GM19351 (cell line): ENCODE measurements at regions not wholly inside any gene's neighbourhood (a gene's known extent, or its start where the extent isn't known, plus 50 kb on each side); places are given as distances from the start of the nearest gene placed in this dataset.

Experiments
- ATAC-seq: cut with Tn5 transposase; IDR thresholded peaks from one replicate; pipeline ENCODE4 v1.9.1; 2021; ENCODE audit warnings: mild to moderate bottlenecking, moderate library complexity; ENCODE audit not compliant: unreplicated experiment

DNA sequence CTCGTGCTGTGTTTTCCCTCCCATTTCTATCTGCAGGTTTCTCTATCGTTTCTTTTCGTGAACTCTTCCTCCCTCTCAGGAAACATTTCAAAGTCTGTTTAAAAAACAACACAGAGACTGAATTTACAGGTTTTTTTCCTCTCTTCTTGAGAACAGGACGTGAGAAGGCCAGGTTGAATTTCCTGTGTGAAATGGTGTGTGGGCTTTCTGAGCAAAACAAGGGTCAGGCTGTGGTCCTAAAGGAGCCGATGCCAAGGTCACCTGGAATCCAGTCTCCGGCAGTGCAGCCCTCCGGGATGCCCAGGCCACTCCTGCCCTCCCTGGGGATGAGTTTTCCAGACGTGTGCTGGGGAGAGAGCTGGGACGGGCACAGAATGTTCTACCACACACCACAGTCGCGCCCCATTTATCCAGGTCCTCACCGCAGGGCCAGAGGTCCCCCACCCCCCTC is 62.7 kb upstream of the RUNX3 start:
- no peak for ATAC-seq

GRCh38 chr1:24992124-24992760 is 62.2 kb upstream of the RUNX3 start:
- ATAC-seq, result no peak

- no peak for ATAC-seq
These were observed 61.6 kb upstream of the RUNX3 start for GRCh38 chr1:24991697-24992096.

GRCh38 chr1:24990779-24991641 is 60.9 kb upstream of the RUNX3 start:
- ATAC-seq, result no peak

DNA sequence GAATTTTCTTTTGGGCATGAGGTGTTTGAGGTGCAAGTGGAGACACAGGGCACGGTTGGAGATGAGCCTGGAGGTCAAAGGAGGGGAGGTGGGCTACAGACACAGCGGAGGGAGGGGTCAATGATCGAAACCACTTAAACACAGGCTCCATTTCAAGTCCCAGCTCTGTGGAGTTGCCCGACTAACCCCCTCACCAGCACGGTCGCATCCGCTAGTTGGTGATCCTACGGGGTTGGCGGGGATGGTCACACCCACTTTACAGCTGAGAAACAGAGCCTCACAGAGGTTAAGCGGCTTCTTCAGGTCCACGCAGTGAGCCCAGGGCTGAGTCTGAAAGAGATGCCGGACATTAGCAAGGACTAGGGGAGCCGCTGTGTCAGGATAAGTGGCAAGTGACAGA is 60.1 kb upstream of the RUNX3 start:
- ATAC-seq, result no peak

- ATAC-seq, result no peak
These were observed 59.0 kb upstream of the RUNX3 start for GRCh38 chr1:24989082-24989481.

DNA sequence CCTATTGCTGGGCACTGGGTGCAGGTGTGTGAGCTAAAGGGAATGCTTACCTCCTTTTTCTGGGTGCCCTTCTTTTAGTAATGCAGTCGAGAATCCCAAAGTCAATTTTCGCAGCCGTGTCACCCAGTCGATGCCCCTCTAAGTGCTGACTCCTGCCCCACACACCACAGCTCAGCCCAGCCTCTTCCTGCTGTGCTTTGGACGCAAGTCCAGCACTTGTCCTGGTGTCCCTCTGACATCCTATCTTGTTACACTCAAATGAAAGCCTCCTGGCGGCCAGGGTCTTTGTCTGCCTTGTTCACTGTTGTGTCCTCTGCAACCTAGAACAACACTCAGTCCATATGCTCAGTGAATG is 58.5 kb upstream of the RUNX3 start:
- ATAC-seq, result no peak

- ATAC-seq, result peak; percentile 59
These were observed 57.9 kb upstream of the RUNX3 start for GRCh38 chr1:24987875-24988557.

DNA sequence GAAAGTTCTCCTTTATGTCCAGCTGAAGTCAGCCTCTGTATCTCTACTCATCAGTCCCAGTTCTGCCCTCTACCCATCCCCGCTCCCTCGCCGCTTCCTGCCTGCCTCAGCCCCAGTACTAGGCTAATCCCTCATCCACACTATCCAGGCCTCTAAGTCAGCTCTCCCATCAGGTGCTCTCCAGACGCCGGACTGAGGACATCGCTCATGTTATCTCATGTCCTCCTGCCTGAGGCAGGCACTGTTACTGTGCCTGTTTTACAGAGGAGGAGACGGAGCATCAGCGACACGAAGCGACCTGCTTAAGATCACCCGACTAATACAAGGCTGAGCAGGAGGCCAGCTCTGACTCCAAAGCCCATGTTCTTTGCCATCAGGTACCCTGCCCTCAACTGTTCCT is 57.3 kb upstream of the RUNX3 start:
- ATAC-seq, result no peak

GRCh38 chr1:24986372-24986965 is 56.4 kb upstream of the RUNX3 start:
- no peak for ATAC-seq

DNA sequence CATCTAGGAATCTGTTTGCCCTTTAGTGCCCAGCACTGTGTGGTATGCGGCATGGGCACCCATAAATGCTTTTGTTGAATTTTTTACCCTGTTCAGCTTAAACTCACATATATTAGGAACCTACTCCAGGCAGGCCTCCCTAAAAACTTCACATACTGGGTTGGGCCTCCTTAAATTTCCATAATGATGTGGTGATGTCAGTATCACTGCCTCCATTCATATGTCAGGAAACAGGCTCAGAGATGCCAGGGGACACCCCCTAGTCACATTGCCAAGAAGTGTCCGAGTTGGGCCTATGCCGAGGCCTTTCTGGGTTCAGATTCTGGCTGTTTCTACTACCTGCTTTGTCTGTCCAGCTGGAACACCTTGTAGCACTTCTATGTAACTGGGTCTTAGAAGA is 55.7 kb upstream of the RUNX3 start:
- no peak for ATAC-seq

- ATAC-seq, result no peak
These were observed 54.9 kb upstream of the RUNX3 start for GRCh38 chr1:24984800-24985522.

GRCh38 chr1:24984300-24984699 is 54.2 kb upstream of the RUNX3 start:
- no peak for ATAC-seq

DNA sequence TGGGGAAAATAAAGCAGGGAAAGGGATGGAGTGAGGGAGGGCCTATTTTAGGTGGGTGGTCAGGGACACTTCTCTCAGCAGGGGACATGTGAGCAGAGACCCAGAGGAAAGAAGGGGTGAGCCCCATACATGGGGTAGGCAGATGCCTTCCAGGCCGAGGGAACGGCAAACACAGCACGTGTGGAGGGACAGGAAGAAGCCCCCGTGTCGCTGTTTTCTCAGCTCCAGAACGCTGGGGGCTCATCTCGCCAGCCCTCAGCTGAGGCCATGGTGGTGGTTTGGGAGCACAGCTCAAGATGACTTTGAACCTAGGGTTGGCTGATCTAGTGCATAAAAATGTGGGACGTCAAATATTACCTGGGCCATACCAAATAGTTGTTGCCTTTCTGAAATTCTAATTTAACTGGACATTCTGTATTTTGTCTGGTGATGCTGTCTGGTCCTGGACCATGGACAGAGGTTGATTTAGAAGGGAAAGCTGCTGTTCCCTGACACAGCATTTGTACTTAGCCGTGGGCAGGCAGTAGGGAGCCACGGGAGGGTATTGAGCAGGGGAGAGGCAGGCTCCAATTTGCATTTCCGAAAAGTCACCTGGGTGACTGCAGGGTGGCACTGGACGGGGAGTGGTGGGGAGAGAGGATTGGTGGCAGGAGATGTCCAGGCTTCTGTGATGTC is 53.1 kb upstream of the RUNX3 start:
- ATAC-seq, result no peak

DNA sequence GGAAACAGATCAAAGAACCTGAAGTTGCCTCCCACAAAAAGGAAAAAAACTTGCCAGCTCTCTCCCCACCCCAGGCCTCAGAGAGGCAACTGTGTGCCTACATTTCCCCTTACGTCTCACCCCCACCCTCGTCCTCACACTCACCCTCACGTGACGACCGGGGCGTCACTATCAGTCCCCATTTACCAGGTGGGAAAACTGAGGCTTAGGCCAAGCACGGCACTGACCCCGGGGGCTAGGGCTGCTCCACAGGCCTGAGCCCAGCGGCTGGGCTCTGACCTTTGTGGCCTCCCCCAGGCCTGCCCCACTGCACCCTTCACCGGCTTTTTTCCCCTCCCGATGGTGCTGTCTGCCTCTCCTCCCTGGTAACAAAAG is 51.5 kb upstream of the RUNX3 start:
- no peak for ATAC-seq

GRCh38 chr1:24980836-24981630 is 51.0 kb upstream of the RUNX3 start:
- no peak for ATAC-seq
